ENCODE measurements at regions not wholly inside any gene's neighbourhood (a gene's known extent, or its start where the extent isn't known, plus 50 kb on each side); places are given as distances from the start of the nearest gene placed in this dataset.

- TF ChIP-seq CTCF (conservative IDR thresholded peaks at IDR 0.05) (no peak), EZH2 (IDR thresholded peaks at IDR 0.05; ENCODE audit: low read depth) (no peak)
Observed at GRCh38 chr1:238233966-238234365, 343.2 kb upstream of the ZP4 start.
